ENCODE measurements at regions not wholly inside any gene's neighbourhood (a gene's known extent, or its start where the extent isn't known, plus 50 kb on each side); places are given as distances from the start of the nearest gene placed in this dataset.

GRCh38 chr15:35308802-35309201, 223.7 kb upstream of the NANOGP8 start:
- Histone ChIP-seq H3K4me2 (ENCODE audit: low read depth, low read length, poor library complexity, severe bottlenecking) (no peak overlapping the region), H2AFZ (ENCODE audit: low read depth, low read length, severe bottlenecking) (no peak overlapping the region), H4K20me1 (ENCODE audit: low read depth, low read length) (no peaks in the 10 kb centered on the region), H3K36me3 (ENCODE audit: low read length) (no peaks in the 10 kb centered on the region), H3K9me2 (replicated peaks; ENCODE audit: insufficient read depth, low read length) (no peaks in the 10 kb centered on the region), H3K9me3 (ENCODE audit: insufficient read depth, low read length) (no peaks in the 10 kb centered on the region), H3K27me3 (ENCODE audit: low read length) (no peaks in the 10 kb centered on the region), H3K27ac (ENCODE audit: low read depth, low read length) (no peak overlapping the region), H3K9ac (ENCODE audit: low read length) (no peak overlapping the region), H3K79me2 (ENCODE audit: insufficient read depth, low read length) (no peaks in the 10 kb centered on the region), H3F3A (ENCODE audit: insufficient read depth) (no peaks in the 10 kb centered on the region), H3K4me3 (ENCODE audit: insufficient read depth, low read length, poor library complexity, severe bottlenecking) (no peak overlapping the region)
- TF ChIP-seq CTCF (IDR thresholded peaks at IDR 0.05; ENCODE audit: insufficient read depth, low read length, poor library complexity, severe bottlenecking) (no peak), EZH2phosphoT487 (conservative IDR thresholded peaks at IDR 0.05; ENCODE audit: low read length) (no peak)

GRCh38 chr15:35307676-35308075, 222.6 kb upstream of the NANOGP8 start:
- H2AFZ ChIP-seq (ENCODE audit: low read depth, low read length, severe bottlenecking): no peak overlapping the region
- H3F3A ChIP-seq (ENCODE audit: insufficient read depth): no peaks in the 10 kb centered on the region
- TF ChIP-seq CTCF (IDR thresholded peaks at IDR 0.05; ENCODE audit: insufficient read depth, low read length, poor library complexity, severe bottlenecking): no peak
- TF ChIP-seq EZH2phosphoT487 (conservative IDR thresholded peaks at IDR 0.05; ENCODE audit: low read length): no peak
- H3K4me2 ChIP-seq (ENCODE audit: low read depth, low read length, poor library complexity, severe bottlenecking): no peak overlapping the region
- no peaks in the 10 kb centered on the region for H3K36me3 ChIP-seq (ENCODE audit: low read length)
- no peak overlapping the region for H3K4me3 ChIP-seq (ENCODE audit: insufficient read depth, low read length, poor library complexity, severe bottlenecking)
- H3K9me3 ChIP-seq (ENCODE audit: insufficient read depth, low read length): no peaks in the 10 kb centered on the region
- H3K27me3 ChIP-seq (ENCODE audit: low read length): no peaks in the 10 kb centered on the region
- H3K27ac ChIP-seq (ENCODE audit: low read depth, low read length): no peak overlapping the region
- no peaks in the 10 kb centered on the region for H4K20me1 ChIP-seq (ENCODE audit: low read depth, low read length)
- H3K79me2 ChIP-seq (ENCODE audit: insufficient read depth, low read length): no peaks in the 10 kb centered on the region
- no peaks in the 10 kb centered on the region for H3K9me2 ChIP-seq (replicated peaks; ENCODE audit: insufficient read depth, low read length)
- H3K9ac ChIP-seq (ENCODE audit: low read length): no peak overlapping the region

GRCh38 chr15:35307026-35307425, 221.9 kb upstream of the NANOGP8 start:
- TF ChIP-seq EZH2phosphoT487 (conservative IDR thresholded peaks at IDR 0.05; ENCODE audit: low read length) (no peak), CTCF (IDR thresholded peaks at IDR 0.05; ENCODE audit: insufficient read depth, low read length, poor library complexity, severe bottlenecking) (no peak)
- H4K20me1 ChIP-seq (ENCODE audit: low read depth, low read length): no peaks in the 10 kb centered on the region
- H3K36me3 ChIP-seq (ENCODE audit: low read length): no peaks in the 10 kb centered on the region
- H3K9me2 ChIP-seq (replicated peaks; ENCODE audit: insufficient read depth, low read length): no peaks in the 10 kb centered on the region
- no peak overlapping the region for H3K27ac ChIP-seq (ENCODE audit: low read depth, low read length)
- H3K9ac ChIP-seq (ENCODE audit: low read length): no peak overlapping the region
- H3K9me3 ChIP-seq (ENCODE audit: insufficient read depth, low read length): no peaks in the 10 kb centered on the region
- H3K4me2 ChIP-seq (ENCODE audit: low read depth, low read length, poor library complexity, severe bottlenecking): no peak overlapping the region
- H3F3A ChIP-seq (ENCODE audit: insufficient read depth): no peaks in the 10 kb centered on the region
- no peaks in the 10 kb centered on the region for H3K79me2 ChIP-seq (ENCODE audit: insufficient read depth, low read length)
- no peak overlapping the region for H3K4me3 ChIP-seq (ENCODE audit: insufficient read depth, low read length, poor library complexity, severe bottlenecking)
- H2AFZ ChIP-seq (ENCODE audit: low read depth, low read length, severe bottlenecking): no peak overlapping the region
- no peaks in the 10 kb centered on the region for H3K27me3 ChIP-seq (ENCODE audit: low read length)

All from SU-DHL-6 (cell line).